Upper lobe of left lung (tissue), 6 donors: ENCODE measurements at regions not wholly inside any gene's neighbourhood (a gene's known extent, or its start where the extent isn't known, plus 50 kb on each side); places are given as distances from the start of the nearest gene placed in this dataset.
"Not testable (repeated sequence)": the region's sequence is repeated elsewhere in the genome, so short reads cannot be mapped to it uniquely, and the experiment has no call there.

Experiments
- ATAC-seq, 2 donors: fragments of 200-7000 bp; cut with Tn5 transposase; one replicate each; pipeline ENCODE4 v1.9.1; 2022; ENCODE audit warnings: mild to moderate bottlenecking in 2 of 2, moderate library complexity in 2 of 2; ENCODE audit not compliant: low FRiP score in 2 of 2
- DNase-seq, 2 donors: peaks; one replicate each; pipeline ENCODE4 v3.0.0-alpha.2; 2019 to 2020
- H3K27ac ChIP-seq, 4 donors: fragments of 200-600 bp; sonication (generic); one replicate each; pipeline ENCODE4 v1.5.1; 2016 to 2019
- H3K27me3 ChIP-seq, 4 donors: fragments of 200-600 bp; sonication (generic); one replicate each; pipeline ENCODE4 v1.5.1; 2017 to 2019
- H3K36me3 ChIP-seq, 4 donors: fragments of 200-600 bp; sonication (generic); one replicate each; pipeline ENCODE4 v1.5.1; 2016 to 2019
- H3K4me1 ChIP-seq, 4 donors: fragments of 200-600 bp; sonication (generic); one replicate each; pipeline ENCODE4 v1.5.1; 2018 to 2019
- H3K4me3 ChIP-seq, 4 donors: fragments of 200-600 bp; sonication (generic); one replicate each; pipeline ENCODE4 v1.5.1; 2017 to 2019; ENCODE audit warnings: mild to moderate bottlenecking in 2 of 4, moderate library complexity in 1 of 4
- H3K9me3 ChIP-seq, 4 donors: fragments of 200-600 bp; sonication (generic); one replicate each; pipeline ENCODE4 v1.5.1; 2018 to 2019
- EP300 ChIP-seq, 4 donors: sonication (generic); formaldehyde crosslinking; IDR thresholded peaks; one replicate each; pipeline ENCODE4 v1.5.1; 2017; ENCODE audit warnings: antibody characterized with exemption in 4 of 4, control low read depth in 2 of 4
- POLR2A ChIP-seq, 4 donors: fragments of 450-650 bp; IDR thresholded peaks; one replicate each; pipeline ENCODE4 v1.5.1; 2016 to 2017; ENCODE audit warnings: antibody characterized with exemption in 4 of 4, mild to moderate bottlenecking in 2 of 4
- POLR2AphosphoS5 ChIP-seq, 2 donors: sonication (generic); formaldehyde crosslinking; IDR thresholded peaks; one replicate each; pipeline ENCODE4 v1.5.1; 2017; ENCODE audit warnings: antibody characterized with exemption in 2 of 2
- WGBS, 2 donors: methylation state at CpG; one replicate each; pipeline ENCODE4 v1.1.5; 2017 to 2018; 5-methylcytosine and 5-hydroxymethylcytosine counted together
- TF ChIP-seq, protein P1 (sequence below), 6 experiments: fragments of 450-650 bp in 4 of 6; fragments of 200-600 bp in 2 of 6; sonication (generic) in 2 of 6; IDR thresholded peaks; one replicate each; pipeline ENCODE4 v1.5.1; 2016 to 2019; ENCODE audit warnings: antibody characterized with exemption in 6 of 6
- donor health status: DM: no; HTN: no; CAD: no; lungs with moderate emphysema.
- donor health status: DM: no; HTN: yes; CAD: no; lungs with severe emphysema.

DNA sequence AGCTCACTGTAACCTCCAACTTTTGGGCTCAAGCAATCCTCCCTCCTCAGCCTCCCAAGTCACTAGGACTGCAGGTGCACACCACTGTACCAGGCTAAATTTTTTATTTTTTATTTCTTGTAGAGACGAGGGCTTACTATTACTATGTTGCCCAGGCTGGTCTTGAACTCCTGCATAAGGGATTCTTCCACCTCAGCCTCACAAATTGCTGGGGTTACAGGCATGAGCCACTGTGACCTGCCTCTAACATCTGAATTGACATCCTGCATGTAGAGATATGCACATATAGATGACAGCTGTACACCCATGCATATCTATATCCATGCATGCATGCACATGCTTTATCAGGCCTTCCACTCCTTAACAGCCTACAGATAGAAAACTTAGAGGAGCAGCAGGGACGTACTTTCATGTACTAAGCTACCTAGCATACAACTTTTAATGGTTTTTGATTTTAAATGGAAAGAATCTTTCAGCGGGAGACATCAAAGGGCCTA lies 740.9 kb upstream of the TPTE start:
- TF ChIP-seq POLR2A (IDR thresholded peaks at IDR 0.05), result no peak
- TF ChIP-seq, protein P1, sequence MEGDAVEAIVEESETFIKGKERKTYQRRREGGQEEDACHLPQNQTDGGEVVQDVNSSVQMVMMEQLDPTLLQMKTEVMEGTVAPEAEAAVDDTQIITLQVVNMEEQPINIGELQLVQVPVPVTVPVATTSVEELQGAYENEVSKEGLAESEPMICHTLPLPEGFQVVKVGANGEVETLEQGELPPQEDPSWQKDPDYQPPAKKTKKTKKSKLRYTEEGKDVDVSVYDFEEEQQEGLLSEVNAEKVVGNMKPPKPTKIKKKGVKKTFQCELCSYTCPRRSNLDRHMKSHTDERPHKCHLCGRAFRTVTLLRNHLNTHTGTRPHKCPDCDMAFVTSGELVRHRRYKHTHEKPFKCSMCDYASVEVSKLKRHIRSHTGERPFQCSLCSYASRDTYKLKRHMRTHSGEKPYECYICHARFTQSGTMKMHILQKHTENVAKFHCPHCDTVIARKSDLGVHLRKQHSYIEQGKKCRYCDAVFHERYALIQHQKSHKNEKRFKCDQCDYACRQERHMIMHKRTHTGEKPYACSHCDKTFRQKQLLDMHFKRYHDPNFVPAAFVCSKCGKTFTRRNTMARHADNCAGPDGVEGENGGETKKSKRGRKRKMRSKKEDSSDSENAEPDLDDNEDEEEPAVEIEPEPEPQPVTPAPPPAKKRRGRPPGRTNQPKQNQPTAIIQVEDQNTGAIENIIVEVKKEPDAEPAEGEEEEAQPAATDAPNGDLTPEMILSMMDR (IDR thresholded peaks at IDR 0.05), result no peak
- TF ChIP-seq EP300 (IDR thresholded peaks at IDR 0.05), result no peak
- no peak for TF ChIP-seq POLR2AphosphoS5 (IDR thresholded peaks at IDR 0.05)
- Histone ChIP-seq H3K4me1 (no peaks in the 10 kb centered on the region), H3K4me3 (no peak overlapping the region), H3K27ac (no peak overlapping the region), H3K36me3 (no peaks in the 10 kb centered on the region), H3K9me3 (peaks cover 0 to 19% (median 1%) of the 10 kb centered on the region in 4 donors), H3K27me3 (no peaks in the 10 kb centered on the region)
- no peak for ATAC-seq
- no peak for DNase-seq
- 45 to 50% methylated on average over 3 of the region's 3 CpGs for WGBS, 2 donors

DNA sequence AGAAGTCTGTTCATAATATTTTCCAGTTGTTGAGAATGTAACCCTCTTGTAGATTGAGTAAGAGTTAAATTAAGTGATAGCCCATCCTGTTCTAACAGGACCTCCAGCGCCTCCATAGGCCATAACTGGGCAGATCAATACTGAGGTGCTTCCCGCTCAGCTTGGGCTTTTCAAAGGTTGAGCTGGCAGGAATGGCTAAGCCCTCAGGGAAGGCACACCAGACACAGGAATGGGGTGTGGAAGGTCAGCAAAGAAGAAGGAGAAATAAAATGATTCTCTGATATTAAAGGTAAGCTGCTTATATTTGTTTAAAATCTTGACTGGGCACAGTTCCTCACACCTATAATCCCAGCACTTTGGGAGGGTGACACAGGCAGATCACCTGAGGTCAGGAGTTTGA lies 737.8 kb upstream of the TPTE start:
- H3K4me1 ChIP-seq, ATAC-seq, H3K36me3 ChIP-seq, H3K4me3 ChIP-seq, H3K27ac ChIP-seq, DNase-seq, H3K27me3 ChIP-seq: not testable (repeated sequence)
- peaks cover 0 to 13% (median 0%) of the 10 kb centered on the region in 4 donors for H3K9me3 ChIP-seq
- WGBS, 2 donors, result 29 to 42% methylated on average over 2 of the region's 2 CpGs

GRCh38 chr21:9784201-9784600 lies 737.2 kb upstream of the TPTE start:
- WGBS, 2 donors, result 16 to 30% methylated on average over 1 of the region's 1 CpG
- peaks cover 0 to 13% (median 0%) of the 10 kb centered on the region in 4 donors for H3K9me3 ChIP-seq
- not testable (repeated sequence) for DNase-seq, H3K27ac ChIP-seq, H3K27me3 ChIP-seq, H3K36me3 ChIP-seq, H3K4me3 ChIP-seq, H3K4me1 ChIP-seq
- ATAC-seq, result peak in 1 of 2 donors; percentile 2

DNA sequence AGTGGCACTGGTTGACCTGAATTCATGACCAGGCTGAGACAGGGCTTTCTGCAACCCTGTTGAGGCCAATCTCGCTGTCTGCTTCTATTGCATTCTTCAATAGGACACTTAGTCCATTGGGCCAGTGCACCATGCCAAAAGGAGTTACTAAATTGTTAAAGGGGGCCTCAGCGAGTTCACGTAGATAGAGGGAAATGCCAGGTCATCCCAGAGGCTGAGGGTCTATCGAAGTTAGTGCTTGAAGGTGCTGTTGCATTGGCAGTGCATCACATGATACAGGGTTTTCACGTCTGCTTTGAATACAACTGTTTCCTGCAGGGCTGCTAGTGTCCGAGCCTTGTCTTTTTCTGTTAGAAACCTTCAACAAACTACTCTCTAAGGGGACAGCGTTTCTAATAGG lies 735.3 kb upstream of the TPTE start:
- not testable (repeated sequence) for DNase-seq, H3K36me3 ChIP-seq, H3K27ac ChIP-seq, H3K4me3 ChIP-seq, H3K27me3 ChIP-seq, H3K4me1 ChIP-seq, ATAC-seq
- H3K9me3 ChIP-seq, result peaks cover 0 to 13% (median 0%) of the 10 kb centered on the region in 4 donors
- 48% methylated on average over 7 of the region's 7 CpGs for WGBS, 2 donors

DNA sequence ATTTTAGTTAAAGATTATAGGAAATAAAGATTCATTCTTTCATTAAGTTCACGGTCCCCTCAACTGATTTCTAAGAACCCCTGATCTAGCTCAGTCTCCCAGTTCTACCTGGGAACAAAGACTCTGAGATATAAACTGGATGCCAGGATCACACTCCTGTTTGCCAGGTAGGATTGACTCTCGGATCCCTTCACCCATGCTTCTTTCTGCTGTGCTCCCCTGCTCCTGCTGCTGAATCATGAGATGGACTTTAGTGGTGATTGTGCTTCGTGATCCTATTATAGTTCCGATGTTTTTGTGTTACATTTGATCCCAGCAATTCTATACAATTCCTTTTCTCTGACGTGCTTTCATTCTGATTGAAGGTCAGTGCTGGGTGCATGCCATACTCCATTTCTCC lies 733.1 kb upstream of the TPTE start:
- not testable (repeated sequence) for H3K4me3 ChIP-seq, ATAC-seq, H3K4me1 ChIP-seq, H3K36me3 ChIP-seq, H3K27me3 ChIP-seq, DNase-seq, H3K27ac ChIP-seq
- peaks cover 0 to 13% (median 0%) of the 10 kb centered on the region in 4 donors for H3K9me3 ChIP-seq
- 52 to 61% methylated on average over 5 of the region's 5 CpGs for WGBS, 2 donors

DNA sequence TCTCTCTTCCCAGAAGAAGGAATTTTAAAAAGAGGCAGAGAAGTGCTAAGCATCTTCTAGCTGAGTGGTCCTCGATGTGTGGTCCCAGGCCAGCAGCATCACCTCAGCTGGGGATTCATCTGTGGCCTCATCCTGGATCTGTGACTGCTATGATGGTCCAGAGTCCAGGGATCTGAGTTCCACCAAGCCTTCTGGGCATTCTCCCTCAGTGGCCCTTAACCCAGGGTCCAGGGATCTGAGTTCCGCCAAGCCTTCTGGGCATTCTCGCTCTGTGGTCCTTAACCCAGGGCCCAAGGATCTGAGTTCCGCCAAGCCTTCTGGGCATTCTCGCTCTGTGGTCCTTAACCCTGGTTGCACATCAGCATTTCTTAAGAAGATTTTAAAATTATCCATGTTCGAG lies 731.0 kb upstream of the TPTE start:
- H3K4me1 ChIP-seq, H3K27ac ChIP-seq, H3K27me3 ChIP-seq, DNase-seq, ATAC-seq, H3K9me3 ChIP-seq, H3K36me3 ChIP-seq, H3K4me3 ChIP-seq: not testable (repeated sequence)
- 70 to 75% methylated on average over 6 of the region's 6 CpGs for WGBS, 2 donors

GRCh38 chr21:9791453-9791852 lies 729.9 kb upstream of the TPTE start:
- H3K36me3 ChIP-seq, H3K4me3 ChIP-seq, H3K27me3 ChIP-seq, H3K4me1 ChIP-seq, DNase-seq, H3K27ac ChIP-seq, ATAC-seq, H3K9me3 ChIP-seq: not testable (repeated sequence)
- WGBS, 2 donors, result 40 to 48% methylated on average over 2 of the region's 2 CpGs

- ATAC-seq, result peak in 1 of 2 donors; percentile 29
- WGBS, 2 donors, result 53 to 59% methylated on average over 4 of the region's 4 CpGs
- H3K36me3 ChIP-seq, H3K4me3 ChIP-seq, H3K27ac ChIP-seq, H3K9me3 ChIP-seq, H3K27me3 ChIP-seq, DNase-seq, H3K4me1 ChIP-seq: not testable (repeated sequence)
Measured at GRCh38 chr21:9795291-9795690, 726.1 kb upstream of the TPTE start.

DNA sequence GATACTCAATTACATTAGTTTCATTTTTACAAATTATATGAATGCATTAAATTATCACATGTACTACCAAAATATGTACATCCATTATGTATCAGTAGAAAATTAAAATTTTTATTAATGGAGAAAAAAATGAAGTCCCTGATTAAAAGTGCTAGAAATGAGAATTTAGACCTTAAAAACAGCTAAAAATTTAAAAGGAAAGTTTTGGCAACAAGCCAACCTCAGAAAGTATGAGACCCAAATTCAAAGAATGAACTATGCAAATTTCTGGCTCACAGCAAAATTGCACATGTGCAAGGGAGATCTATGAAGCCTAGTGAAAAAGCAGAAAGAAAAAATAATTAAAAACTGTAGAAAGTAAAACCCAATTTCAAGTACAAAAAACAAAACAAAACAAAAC lies 725.1 kb upstream of the TPTE start:
- H3K4me3 ChIP-seq, DNase-seq, H3K27ac ChIP-seq, H3K36me3 ChIP-seq, H3K4me1 ChIP-seq, H3K9me3 ChIP-seq, H3K27me3 ChIP-seq, ATAC-seq: not testable (repeated sequence)

DNA sequence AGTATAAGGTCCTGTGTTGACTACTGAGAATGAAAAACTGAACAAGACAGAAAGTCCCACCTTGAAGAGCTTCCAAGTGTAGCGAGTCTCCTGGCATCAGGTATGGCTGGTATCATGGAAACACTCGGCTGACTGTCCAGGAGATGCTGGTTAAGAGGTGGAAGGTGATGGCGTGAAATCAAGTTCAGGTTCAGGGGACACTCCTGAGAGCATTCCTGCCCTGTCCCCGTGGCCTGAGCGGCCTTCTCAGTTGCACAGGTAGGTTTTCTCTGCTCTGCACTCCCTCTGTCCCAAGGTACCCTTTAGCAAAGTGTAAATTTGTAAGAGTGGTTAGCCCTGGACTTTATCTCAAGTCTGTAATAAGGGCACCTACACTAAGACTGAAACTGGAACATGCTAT lies 713.7 kb upstream of the TPTE start:
- not testable (repeated sequence) for DNase-seq, H3K4me3 ChIP-seq, H3K27ac ChIP-seq, H3K4me1 ChIP-seq, H3K27me3 ChIP-seq, H3K9me3 ChIP-seq, H3K36me3 ChIP-seq
- 31 to 49% methylated on average over 3 to 4 of the region's 5 CpGs for WGBS, 2 donors
- ATAC-seq, result peak; percentile 46 to 49

DNA sequence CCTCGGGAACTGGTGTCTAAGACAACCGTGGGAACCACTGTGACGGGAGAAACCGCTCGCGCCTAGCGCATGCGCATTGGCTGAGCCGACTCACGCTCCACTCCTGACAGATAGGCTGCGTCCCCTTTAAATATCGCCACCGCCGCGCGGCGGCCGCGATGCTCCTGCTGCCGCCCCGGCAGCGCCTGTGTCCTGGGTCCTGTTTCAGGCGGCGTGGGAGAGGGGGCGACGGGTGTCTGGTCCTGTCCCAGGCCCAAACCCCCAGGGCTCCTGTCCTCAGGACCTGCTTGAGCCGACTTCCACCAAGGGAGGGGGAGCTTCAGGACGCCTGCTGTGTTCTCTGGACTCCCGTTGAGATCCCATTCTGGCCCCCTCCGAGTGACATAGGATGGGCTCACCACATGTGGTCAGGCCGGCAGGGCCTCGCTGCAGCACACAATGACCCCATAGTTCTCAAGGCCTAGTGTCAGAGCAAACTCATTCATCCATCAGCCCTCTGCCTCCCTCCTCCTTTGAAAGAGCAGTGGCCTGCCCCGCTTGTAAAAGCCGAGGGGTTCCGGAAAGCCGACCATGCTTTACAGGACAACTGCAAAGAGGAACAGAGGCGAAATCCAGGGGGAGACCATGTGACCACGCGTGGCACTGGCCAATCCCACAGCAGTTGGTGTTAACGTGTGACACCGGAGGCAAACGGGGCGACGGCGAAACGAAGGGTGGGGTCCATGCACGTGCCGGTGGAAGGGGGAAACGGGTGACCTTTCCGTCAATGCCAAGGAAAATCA lies 710.0 kb upstream of the TPTE start:
- not testable (repeated sequence) for H3K36me3 ChIP-seq, H3K4me3 ChIP-seq, H3K4me1 ChIP-seq, H3K27me3 ChIP-seq, H3K9me3 ChIP-seq, ATAC-seq, H3K27ac ChIP-seq
- WGBS, 2 donors, result 63 to 77% methylated on average over 7 to 10 of the region's 50 CpGs
- DNase-seq, result peak in 1 of 2 donors; percentile 80

DNA sequence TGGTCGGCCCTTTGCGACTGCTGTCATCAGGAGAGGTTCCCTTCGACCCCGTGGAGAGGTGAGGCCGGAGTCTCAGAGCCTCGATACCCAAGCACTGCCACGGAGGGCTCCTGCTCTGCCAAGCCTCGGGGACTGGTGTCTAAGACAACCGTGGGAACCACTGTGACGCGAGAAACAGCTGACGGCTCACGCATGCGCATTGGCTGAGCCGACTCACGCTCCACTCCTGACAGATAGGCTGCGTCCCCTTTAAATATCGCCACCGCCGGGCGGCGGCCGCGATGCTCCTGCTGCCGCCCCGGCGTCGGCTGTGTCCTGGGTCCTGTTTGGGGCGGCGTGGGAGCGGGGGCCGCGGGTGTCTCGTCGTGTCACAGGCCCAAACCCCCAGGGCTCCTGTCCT lies 708.9 kb upstream of the TPTE start:
- 60% methylated on average over 4 of the region's 35 CpGs; no CpG with 5 or more reads in 1 of the 2 donors for WGBS, 2 donors
- not testable (repeated sequence) for H3K27ac ChIP-seq, DNase-seq, H3K9me3 ChIP-seq, H3K4me3 ChIP-seq, H3K4me1 ChIP-seq, H3K36me3 ChIP-seq, ATAC-seq, H3K27me3 ChIP-seq
